ENCODE measurements at regions not wholly inside any gene's neighbourhood (a gene's known extent, or its start where the extent isn't known, plus 50 kb on each side); places are given as distances from the start of the nearest gene placed in this dataset.
A peak's percentile ranks its signal among the peaks of the same experiment; 100 is the strongest.

DNA sequence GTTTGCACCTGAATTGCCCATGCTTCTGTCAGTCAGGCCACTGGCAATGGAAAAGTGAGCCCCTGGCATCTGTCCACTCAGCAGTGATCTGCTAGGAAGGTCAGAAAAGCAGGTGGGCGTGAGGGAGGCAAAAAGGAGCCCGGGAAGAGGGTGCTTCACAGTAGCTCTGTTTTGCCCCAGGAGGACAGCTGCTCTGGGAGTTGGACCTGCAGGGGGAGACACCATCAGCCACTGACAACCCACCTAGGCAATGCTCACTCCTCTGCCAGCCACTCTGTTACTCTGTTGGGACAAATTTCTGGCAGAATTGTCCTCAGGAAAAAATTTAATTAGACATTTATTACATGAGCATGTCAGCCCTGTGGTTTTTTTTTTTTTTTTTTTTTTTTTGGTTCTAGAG is 146.4 kb downstream of the LRIG2 start:
- no peak overlapping the region for H3K4me3 ChIP-seq (ENCODE audit: low read length)
- H3K36me3 ChIP-seq (ENCODE audit: control insufficient read depth, insufficient read depth, low read length) = no peaks in the 10 kb centered on the region
- H3K27me3 ChIP-seq (ENCODE audit: control insufficient read depth, insufficient read depth, low read length) = no peaks in the 10 kb centered on the region
- H3K27ac ChIP-seq (ENCODE audit: low read length) = peak overlapping the region; percentile 88
- H3K9me3 ChIP-seq (ENCODE audit: control insufficient read depth, low read depth, low read length) = peaks cover 4% of the 10 kb centered on the region
- WGBS (ENCODE audit: insufficient coverage, low lambda C conversion rate) = no CpG with 5 or more reads among the region's 2 CpGs
- peaks cover 41% of the 10 kb centered on the region for H3K4me1 ChIP-seq (ENCODE audit: control insufficient read depth, insufficient read depth, low read length)
- DNase-seq = peak in 1 of 2 donors; percentile 39

DNA sequence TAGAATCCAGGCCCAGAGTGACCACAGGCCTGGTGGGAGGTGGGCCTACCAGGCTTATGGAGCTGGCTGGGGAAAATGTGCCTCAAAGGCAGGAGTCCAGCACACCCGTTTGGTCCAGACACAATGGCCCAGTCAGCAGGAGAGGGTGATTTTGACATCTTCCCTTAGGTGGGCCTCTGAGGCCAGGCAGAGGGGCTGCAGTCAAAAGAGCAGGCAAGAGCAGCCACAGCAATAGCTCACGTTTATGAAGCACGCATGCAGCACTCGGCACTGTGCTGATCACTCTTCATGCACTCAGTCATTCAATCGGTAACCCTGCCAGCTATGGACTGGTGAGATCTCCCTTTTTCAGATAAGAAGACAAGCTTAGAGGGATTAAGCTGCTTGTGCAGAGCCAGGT is 146.8 kb downstream of the LRIG2 start:
- Histone ChIP-seq H3K36me3 (ENCODE audit: control insufficient read depth, insufficient read depth, low read length) (no peaks in the 10 kb centered on the region), H3K4me1 (ENCODE audit: control insufficient read depth, insufficient read depth, low read length) (peaks cover 41% of the 10 kb centered on the region), H3K27ac (ENCODE audit: low read length) (peak overlapping the region; percentile 88), H3K9me3 (ENCODE audit: control insufficient read depth, low read depth, low read length) (peaks cover 3% of the 10 kb centered on the region), H3K4me3 (ENCODE audit: low read length) (no peak overlapping the region), H3K27me3 (ENCODE audit: control insufficient read depth, insufficient read depth, low read length) (no peaks in the 10 kb centered on the region)
- no CpG with 5 or more reads among the region's 5 CpGs for WGBS (ENCODE audit: insufficient coverage, low lambda C conversion rate)
- DNase-seq = peak in 1 of 2 donors; percentile 49

DNA sequence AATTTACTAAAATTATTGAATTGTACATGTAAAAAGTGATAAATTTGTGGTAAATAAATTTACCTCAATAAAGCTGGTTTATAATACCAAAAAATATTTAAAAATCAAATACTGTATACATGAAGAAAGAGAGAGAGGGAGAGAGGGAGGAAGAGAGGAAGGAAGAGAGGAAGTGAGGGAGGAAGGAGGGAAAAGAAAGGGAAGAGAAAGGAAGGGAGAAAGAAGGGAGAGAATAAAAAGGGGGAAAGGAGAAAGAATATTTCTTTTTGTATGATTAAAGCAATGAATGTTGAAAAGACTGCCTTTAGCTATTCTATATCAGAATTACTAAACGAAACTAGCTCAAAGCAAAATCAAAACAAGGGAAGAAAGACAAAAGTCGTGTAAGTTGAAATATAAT is 150.0 kb downstream of the LRIG2 start:
- peaks cover 26% of the 10 kb centered on the region for H3K4me1 ChIP-seq (ENCODE audit: control insufficient read depth, insufficient read depth, low read length)
- no peaks in the 10 kb centered on the region for H3K36me3 ChIP-seq (ENCODE audit: control insufficient read depth, insufficient read depth, low read length)
- DNase-seq = no peak
- no peak overlapping the region for H3K27ac ChIP-seq (ENCODE audit: low read length)
- WGBS (ENCODE audit: insufficient coverage, low lambda C conversion rate) = 100% methylated on average over 2 of the region's 2 CpGs
- no peak overlapping the region for H3K4me3 ChIP-seq (ENCODE audit: low read length)
- no peaks in the 10 kb centered on the region for H3K9me3 ChIP-seq (ENCODE audit: control insufficient read depth, low read depth, low read length)
- no peaks in the 10 kb centered on the region for H3K27me3 ChIP-seq (ENCODE audit: control insufficient read depth, insufficient read depth, low read length)

DNA sequence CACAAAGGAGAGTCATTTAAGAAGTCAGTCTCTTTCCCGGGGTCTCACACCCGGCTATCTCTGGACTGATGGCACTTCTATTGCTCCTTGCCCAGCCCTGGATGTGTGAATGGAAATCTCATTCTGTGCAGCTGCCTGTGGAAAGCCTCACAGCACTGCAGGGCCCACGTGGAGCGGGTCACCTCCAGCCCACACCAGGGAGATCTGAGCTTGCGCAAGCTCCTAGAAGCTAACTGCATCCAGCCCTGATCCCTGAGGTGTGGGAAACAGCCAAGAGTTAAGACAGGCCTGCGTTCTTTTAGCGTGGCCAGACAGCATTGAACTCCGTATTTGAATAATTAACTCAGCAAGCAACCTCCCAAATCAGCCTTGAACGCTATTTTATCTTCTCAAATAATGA is 150.5 kb downstream of the LRIG2 start:
- DNase-seq = peak; percentile 56 to 69
- Histone ChIP-seq H3K4me3 (ENCODE audit: low read length) (no peak overlapping the region), H3K4me1 (ENCODE audit: control insufficient read depth, insufficient read depth, low read length) (peaks cover 22% of the 10 kb centered on the region), H3K9me3 (ENCODE audit: control insufficient read depth, low read depth, low read length) (no peaks in the 10 kb centered on the region), H3K27me3 (ENCODE audit: control insufficient read depth, insufficient read depth, low read length) (no peaks in the 10 kb centered on the region), H3K36me3 (ENCODE audit: control insufficient read depth, insufficient read depth, low read length) (no peaks in the 10 kb centered on the region), H3K27ac (ENCODE audit: low read length) (no peak overlapping the region)
- WGBS (ENCODE audit: insufficient coverage, low lambda C conversion rate) = 70% methylated on average over 4 of the region's 9 CpGs

DNA sequence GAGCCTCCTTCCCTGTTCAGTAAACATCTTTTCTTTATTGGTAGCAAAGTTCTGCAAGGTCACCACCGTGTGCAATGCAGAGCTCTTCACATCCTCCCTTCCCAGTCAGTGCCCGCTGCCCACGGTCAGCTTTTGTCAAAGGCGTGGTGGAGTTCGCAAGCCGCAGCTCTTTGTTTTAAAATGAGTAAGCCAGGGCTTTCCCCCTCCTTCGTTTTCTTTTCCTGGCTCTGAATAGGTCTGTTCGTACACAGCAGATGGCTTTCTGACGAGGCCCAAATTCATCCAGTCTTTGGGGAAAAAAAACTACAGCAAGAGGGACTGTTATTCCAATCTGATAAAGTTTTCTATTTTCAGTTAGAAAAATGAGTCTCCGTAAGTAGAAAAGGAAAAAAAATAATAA is 153.2 kb downstream of the LRIG2 start:
- no peaks in the 10 kb centered on the region for H3K36me3 ChIP-seq (ENCODE audit: control insufficient read depth, insufficient read depth, low read length)
- DNase-seq = no peak
- H3K9me3 ChIP-seq (ENCODE audit: control insufficient read depth, low read depth, low read length) = no peaks in the 10 kb centered on the region
- 76% methylated on average over 7 of the region's 10 CpGs for WGBS (ENCODE audit: insufficient coverage, low lambda C conversion rate)
- H3K27ac ChIP-seq (ENCODE audit: low read length) = no peak overlapping the region
- no peak overlapping the region for H3K4me3 ChIP-seq (ENCODE audit: low read length)
- H3K27me3 ChIP-seq (ENCODE audit: control insufficient read depth, insufficient read depth, low read length) = no peaks in the 10 kb centered on the region
- H3K4me1 ChIP-seq (ENCODE audit: control insufficient read depth, insufficient read depth, low read length) = peaks cover 6% of the 10 kb centered on the region

DNA sequence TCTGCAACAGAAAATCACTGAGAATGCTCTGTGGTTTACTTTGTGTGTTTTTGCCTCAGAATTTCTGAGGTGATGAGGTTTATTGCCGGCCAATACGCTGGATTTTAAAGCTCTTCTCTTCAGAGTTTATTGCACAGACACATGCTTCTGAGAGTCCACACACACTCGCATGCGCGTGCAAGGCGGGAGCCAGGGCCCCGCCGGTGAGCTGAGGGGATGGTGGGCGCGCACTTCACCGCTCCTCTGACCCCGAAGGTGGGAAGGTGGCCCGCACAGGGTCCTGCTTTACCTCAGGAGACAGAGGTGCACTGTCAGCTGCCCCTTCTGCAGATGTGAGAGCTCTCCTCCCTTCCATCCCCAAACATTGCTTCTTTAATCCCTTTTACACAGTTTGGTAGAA is 158.4 kb upstream of the MAGI3 start:
- DNase-seq = no peak
- Histone ChIP-seq H3K9me3 (ENCODE audit: control insufficient read depth, low read depth, low read length) (no peaks in the 10 kb centered on the region), H3K36me3 (ENCODE audit: control insufficient read depth, insufficient read depth, low read length) (no peaks in the 10 kb centered on the region), H3K27me3 (ENCODE audit: control insufficient read depth, insufficient read depth, low read length) (no peaks in the 10 kb centered on the region), H3K27ac (ENCODE audit: low read length) (no peak overlapping the region), H3K4me1 (ENCODE audit: control insufficient read depth, insufficient read depth, low read length) (peaks cover 10% of the 10 kb centered on the region), H3K4me3 (ENCODE audit: low read length) (no peak overlapping the region)
- WGBS (ENCODE audit: insufficient coverage, low lambda C conversion rate) = no CpG with 5 or more reads among the region's 13 CpGs

DNA sequence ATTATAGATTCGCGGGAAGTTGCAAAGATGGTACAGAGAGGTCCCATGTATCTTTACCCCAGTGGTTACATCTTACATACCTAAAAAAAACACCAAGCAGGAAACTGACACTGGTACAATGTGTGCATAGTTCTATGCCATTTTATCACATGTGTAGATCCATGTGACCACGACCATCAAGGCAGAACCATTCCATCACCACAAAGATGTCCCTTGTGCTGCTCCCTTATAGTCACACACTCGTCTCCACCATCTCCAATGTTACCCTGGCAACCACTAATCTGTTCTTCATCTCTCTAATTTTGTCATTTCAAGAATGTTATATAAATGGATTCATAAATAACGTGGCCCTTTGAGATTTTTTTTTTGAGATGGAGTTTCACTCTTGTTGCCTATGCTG is 156.9 kb upstream of the MAGI3 start:
- Histone ChIP-seq H3K27me3 (ENCODE audit: control insufficient read depth, insufficient read depth, low read length) (no peaks in the 10 kb centered on the region), H3K36me3 (ENCODE audit: control insufficient read depth, insufficient read depth, low read length) (no peaks in the 10 kb centered on the region), H3K27ac (ENCODE audit: low read length) (no peak overlapping the region), H3K4me3 (ENCODE audit: low read length) (no peak overlapping the region), H3K9me3 (ENCODE audit: control insufficient read depth, low read depth, low read length) (no peaks in the 10 kb centered on the region), H3K4me1 (ENCODE audit: control insufficient read depth, insufficient read depth, low read length) (peaks cover 12% of the 10 kb centered on the region)
- 100% methylated on average over 3 of the region's 5 CpGs for whole genome bisulfite sequencing (ENCODE audit: insufficient coverage, low lambda C conversion rate)
- DNase-seq = no peak

DNA sequence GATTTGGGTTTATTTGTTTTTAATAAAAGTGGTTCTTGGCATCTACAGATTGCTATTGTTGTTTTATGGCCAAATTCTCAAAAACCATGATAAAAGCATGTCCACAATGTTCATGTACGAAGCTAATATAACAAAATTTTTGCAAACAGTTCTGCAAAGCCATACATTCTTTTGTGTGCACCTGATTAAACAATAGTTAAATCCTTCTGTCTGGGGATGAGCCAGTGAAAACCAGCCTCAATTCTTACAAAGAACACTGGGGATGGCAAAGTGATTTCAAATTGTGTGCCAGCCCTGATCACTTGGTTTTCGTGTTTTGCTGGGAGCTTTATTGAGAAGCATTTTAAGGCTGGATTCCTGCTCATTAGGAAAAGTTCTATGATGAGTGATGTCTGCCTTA is 149.1 kb upstream of the MAGI3 start:
- Histone ChIP-seq H3K27ac (ENCODE audit: low read length) (no peak overlapping the region), H3K9me3 (ENCODE audit: control insufficient read depth, low read depth, low read length) (no peaks in the 10 kb centered on the region), H3K4me3 (ENCODE audit: low read length) (no peak overlapping the region), H3K4me1 (ENCODE audit: control insufficient read depth, insufficient read depth, low read length) (peaks cover 43% of the 10 kb centered on the region), H3K27me3 (ENCODE audit: control insufficient read depth, insufficient read depth, low read length) (no peaks in the 10 kb centered on the region), H3K36me3 (ENCODE audit: control insufficient read depth, insufficient read depth, low read length) (no peaks in the 10 kb centered on the region)
- DNase-seq = no peak
- 86% methylated on average over 1 of the region's 2 CpGs for WGBS (ENCODE audit: insufficient coverage, low lambda C conversion rate)

DNA sequence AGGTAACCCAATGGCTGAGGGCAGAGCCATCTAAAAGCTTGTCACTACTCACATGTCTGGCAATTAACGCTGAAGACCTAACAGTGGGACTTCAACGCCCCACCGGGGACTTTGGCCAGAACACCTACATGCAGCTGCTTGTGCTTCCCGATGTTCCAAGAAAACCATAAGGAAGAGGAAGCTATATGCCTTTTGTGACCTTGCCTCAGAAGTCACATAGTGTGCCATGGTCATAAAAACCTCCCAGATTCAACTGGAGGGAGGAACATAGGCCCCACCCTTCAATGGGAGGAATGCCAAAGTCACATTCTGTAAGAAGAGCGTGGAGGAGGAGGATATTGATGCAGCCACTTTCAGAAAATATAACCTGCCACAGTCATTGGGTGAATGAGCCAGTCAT is 147.8 kb upstream of the MAGI3 start:
- Histone ChIP-seq H3K4me3 (ENCODE audit: low read length) (no peak overlapping the region), H3K4me1 (ENCODE audit: control insufficient read depth, insufficient read depth, low read length) (peaks cover 42% of the 10 kb centered on the region), H3K27ac (ENCODE audit: low read length) (peak overlapping the region; percentile 80), H3K36me3 (ENCODE audit: control insufficient read depth, insufficient read depth, low read length) (no peaks in the 10 kb centered on the region), H3K27me3 (ENCODE audit: control insufficient read depth, insufficient read depth, low read length) (no peaks in the 10 kb centered on the region), H3K9me3 (ENCODE audit: control insufficient read depth, low read depth, low read length) (no peaks in the 10 kb centered on the region)
- no CpG with 5 or more reads among the region's 5 CpGs for WGBS (ENCODE audit: insufficient coverage, low lambda C conversion rate)
- peak; percentile 95 to 98 for DNase-seq

DNA sequence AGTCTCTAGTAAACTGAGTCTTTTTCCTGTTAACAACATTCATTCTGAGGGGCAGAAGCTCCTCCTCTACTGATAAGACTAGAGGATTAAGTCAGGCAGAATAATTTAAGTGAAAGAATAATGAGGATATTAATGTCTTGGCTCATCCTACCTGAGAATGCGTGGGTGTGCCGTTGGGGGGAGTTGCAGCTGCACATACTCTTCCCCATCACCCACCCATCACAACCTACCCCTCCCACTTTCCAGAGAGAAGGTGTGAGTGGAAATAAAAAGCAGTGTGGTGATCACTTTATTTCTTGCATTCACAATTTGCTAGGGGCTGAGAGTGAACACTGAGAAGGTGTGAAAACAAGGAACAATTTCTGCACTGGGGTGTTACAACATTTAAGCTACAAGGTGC is 146.8 kb upstream of the MAGI3 start:
- Histone ChIP-seq H3K4me3 (ENCODE audit: low read length) (no peak overlapping the region), H3K27me3 (ENCODE audit: control insufficient read depth, insufficient read depth, low read length) (no peaks in the 10 kb centered on the region), H3K36me3 (ENCODE audit: control insufficient read depth, insufficient read depth, low read length) (no peaks in the 10 kb centered on the region), H3K9me3 (ENCODE audit: control insufficient read depth, low read depth, low read length) (no peaks in the 10 kb centered on the region), H3K27ac (ENCODE audit: low read length) (peak overlapping the region; percentile 80), H3K4me1 (ENCODE audit: control insufficient read depth, insufficient read depth, low read length) (peaks cover 42% of the 10 kb centered on the region)
- DNase-seq = no peak
- WGBS (ENCODE audit: insufficient coverage, low lambda C conversion rate) = no CpG with 5 or more reads among the region's 2 CpGs

DNA sequence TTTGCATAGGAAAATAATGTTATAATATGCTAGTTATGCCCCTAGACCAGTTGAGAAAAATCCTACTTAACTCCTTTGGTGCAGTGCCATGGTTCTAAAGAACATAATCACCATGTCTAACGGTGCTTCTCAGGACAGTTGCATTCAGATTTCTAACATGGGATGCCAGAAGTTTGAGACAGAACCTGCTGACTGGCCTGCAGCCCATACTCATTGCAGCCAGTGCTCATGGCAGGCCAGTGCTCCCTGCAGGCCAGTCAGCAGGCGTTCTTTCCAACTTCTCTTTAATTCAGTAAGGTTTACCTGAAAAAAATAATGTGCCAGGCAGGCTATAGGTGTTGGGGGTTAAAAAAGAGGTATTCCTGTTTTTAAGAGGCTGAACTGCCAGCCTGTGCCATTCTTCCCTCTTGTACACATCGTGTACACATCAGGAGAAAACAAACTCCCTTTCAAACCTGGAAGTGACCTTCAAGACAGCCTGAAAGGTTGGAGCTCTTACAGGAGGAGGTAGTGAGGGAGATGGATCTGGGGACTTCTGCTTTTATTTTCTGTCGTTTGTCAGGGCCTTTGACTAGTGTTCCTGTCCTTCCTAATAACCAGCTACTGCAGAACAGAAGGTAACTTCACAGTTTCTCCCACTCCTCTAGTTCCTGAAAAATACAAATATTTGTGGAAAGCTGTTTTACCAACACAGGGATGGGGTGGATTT is 146.0 kb upstream of the MAGI3 start:
- peaks cover 42% of the 10 kb centered on the region for H3K4me1 ChIP-seq (ENCODE audit: control insufficient read depth, insufficient read depth, low read length)
- DNase-seq = no peak
- H3K27me3 ChIP-seq (ENCODE audit: control insufficient read depth, insufficient read depth, low read length) = no peaks in the 10 kb centered on the region
- H3K36me3 ChIP-seq (ENCODE audit: control insufficient read depth, insufficient read depth, low read length) = no peaks in the 10 kb centered on the region
- H3K9me3 ChIP-seq (ENCODE audit: control insufficient read depth, low read depth, low read length) = no peaks in the 10 kb centered on the region
- H3K27ac ChIP-seq (ENCODE audit: low read length) = peak overlapping the region; percentile 73
- no peak overlapping the region for H3K4me3 ChIP-seq (ENCODE audit: low read length)
- WGBS (ENCODE audit: insufficient coverage, low lambda C conversion rate) = no CpG with 5 or more reads among the region's 4 CpGs
